HG03066 (cell line): ENCODE measurements at regions not wholly inside any gene's neighbourhood (a gene's known extent, or its start where the extent isn't known, plus 50 kb on each side); places are given as distances from the start of the nearest gene placed in this dataset.
"Not testable (repeated sequence)": the region's sequence is repeated elsewhere in the genome, so short reads cannot be mapped to it uniquely, and the experiment has no call there.

ENCODE experiments used
- ATAC-seq: cut with Tn5 transposase; IDR thresholded peaks from one replicate; pipeline ENCODE4 v1.9.1; 2021; ENCODE audit warnings: low read depth; ENCODE audit not compliant: unreplicated experiment

DNA sequence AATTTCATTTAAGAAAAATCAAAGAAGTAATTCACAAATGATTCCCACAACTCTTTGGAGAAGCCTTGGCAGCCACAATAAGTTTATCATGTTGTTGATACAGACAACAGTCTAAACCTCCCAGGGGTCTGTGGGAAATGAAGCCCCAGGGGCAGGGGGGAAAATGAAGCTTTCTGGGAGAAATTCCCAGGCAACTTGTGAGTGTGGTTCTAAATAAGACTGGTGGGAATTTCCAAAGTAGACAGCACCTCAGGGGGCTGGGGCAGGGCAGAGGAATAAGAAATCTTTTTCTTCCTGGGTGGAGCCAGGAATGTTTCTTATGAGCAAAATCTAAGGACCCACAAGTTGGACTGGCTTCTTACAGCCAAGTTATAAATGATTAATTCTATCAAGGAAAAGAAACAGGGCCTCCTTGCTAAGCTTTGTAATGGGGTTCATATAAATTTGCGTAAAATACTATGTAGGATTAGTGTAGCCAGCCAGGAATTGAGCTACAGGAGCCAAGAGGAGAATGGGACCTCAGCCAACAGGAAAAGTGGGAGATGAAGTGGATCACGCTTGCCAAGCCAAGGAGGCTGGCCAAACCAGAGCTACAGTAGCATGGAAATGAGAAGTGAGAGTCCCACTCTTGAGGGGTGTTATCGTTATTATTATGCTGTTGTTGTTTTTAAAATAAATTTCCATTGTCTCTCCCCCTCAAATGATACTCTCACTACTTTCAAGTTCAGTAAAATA is 182.9 kb upstream of the FAR2 start:
- no peak for ATAC-seq

GRCh38 chr12:28967426-28967825 is 181.7 kb upstream of the FAR2 start:
- no peak for ATAC-seq

DNA sequence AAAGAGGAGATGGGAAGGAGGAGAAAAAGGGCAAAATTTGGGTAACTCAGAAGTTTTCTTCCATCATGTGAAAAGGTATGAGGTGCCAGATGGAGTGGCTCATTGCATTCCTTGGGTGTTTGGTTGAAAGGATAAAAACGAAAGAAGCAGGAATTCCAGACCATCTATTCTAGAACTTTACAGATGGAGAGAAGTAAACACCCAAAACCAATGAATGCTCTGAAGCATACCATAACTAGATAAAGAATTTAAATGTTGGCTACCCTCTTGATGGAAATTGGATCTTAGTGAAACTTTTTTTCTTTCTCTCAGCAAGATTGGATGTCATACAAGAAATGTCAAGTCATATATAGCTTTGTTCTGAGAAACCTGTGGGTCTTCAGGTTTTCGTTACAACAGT is 175.6 kb upstream of the FAR2 start:
- no peak for ATAC-seq

- no peak for ATAC-seq
Measured at GRCh38 chr12:28974166-28974565, 174.9 kb upstream of the FAR2 start.

DNA sequence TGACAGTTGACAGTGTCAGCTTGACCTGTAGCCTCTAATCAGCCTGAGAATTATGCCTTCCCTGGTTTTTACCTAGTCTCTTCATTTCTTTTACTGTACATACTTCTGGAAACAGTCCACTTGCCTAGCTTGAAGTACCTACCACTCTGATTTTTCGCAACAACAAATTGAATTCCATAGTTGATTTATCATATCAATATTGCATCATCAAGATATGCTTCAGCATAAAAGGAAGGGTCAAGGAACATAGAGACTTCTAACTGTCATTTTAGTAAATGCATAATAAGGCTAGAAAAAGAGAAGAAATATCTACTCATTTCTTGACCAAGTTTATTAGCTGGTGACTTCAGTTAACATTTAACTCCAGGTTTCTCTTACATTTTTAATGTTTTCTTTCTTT is 174.2 kb upstream of the FAR2 start:
- ATAC-seq: no peak

GRCh38 chr12:28975564-28976340 is 173.3 kb upstream of the FAR2 start:
- ATAC-seq: no peak

GRCh38 chr12:28980436-28980835 is 168.6 kb upstream of the FAR2 start:
- no peak for ATAC-seq

- no peak for ATAC-seq
Measured at GRCh38 chr12:28987538-28988324, 161.3 kb upstream of the FAR2 start.

GRCh38 chr12:28988325-28988704 is 160.8 kb upstream of the FAR2 start:
- no peak for ATAC-seq

GRCh38 chr12:28991626-28992025 is 157.5 kb upstream of the FAR2 start:
- no peak for ATAC-seq

GRCh38 chr12:28993720-28994119 is 155.4 kb upstream of the FAR2 start:
- no peak for ATAC-seq

DNA sequence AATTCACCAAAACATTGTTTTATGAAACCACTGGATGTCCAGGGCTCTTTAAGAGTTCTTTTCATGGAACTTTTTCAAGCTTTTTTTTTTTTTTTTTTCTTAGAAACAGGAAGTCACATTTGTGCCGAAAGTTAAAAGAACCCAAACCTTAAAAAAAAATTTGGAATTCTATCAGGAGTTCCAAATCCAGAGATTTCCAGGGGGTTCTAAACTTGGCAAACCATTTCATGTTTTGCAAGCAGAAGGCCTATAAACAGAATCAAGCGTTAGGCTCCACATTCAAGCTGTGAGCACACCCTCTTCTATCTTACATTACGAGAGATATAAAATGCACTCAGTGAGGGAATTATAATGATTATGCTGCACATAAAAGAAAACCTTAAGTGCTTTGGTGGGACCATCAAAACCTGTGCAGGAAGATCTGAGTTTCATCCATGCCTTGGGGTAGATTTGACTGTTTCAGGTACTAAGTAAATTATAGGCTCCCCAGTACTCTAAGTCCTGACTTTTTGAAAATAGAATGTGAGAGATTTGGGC is 154.8 kb upstream of the FAR2 start:
- no peak for ATAC-seq

DNA sequence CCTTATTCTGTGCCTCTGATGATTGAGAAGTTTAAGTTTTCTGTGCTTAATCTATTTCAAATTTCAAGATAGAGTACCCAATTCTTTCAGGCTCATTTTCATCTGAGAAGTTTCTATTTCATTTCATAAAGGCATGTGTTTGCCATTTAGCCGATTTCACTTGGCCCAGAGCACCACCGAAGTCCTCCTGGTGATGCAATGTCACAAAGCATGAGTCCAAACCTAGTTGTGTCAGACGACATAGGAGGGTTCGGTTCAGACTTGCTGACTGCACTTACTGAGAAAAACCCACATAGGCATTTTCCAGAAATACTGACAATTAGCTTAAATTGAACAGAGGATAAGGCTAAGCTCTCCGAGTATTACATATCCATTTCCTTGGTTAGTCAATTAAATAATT is 152.4 kb upstream of the FAR2 start:
- no peak for ATAC-seq

DNA sequence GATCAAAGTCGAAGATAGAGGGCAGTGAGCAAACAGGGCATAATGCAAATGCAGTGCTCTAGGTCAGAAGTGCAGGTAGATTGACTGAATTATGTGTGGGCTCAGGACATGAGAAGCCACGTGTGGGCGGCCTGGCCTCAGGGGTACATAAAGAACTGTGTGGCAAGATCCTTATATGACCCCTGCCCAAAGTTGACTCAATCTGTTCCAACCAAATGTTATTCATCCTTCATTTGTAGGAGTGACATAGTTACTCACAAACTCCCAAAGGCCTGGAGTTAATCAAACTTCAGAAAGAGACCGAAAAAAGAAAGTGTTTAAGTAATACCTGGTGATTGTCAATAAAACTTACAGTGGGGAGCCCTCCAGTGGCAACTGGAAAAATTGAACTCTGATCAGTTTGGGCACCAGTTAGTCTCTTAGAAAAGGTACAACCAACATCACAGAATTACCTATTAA is 150.4 kb upstream of the FAR2 start:
- no peak for ATAC-seq

DNA sequence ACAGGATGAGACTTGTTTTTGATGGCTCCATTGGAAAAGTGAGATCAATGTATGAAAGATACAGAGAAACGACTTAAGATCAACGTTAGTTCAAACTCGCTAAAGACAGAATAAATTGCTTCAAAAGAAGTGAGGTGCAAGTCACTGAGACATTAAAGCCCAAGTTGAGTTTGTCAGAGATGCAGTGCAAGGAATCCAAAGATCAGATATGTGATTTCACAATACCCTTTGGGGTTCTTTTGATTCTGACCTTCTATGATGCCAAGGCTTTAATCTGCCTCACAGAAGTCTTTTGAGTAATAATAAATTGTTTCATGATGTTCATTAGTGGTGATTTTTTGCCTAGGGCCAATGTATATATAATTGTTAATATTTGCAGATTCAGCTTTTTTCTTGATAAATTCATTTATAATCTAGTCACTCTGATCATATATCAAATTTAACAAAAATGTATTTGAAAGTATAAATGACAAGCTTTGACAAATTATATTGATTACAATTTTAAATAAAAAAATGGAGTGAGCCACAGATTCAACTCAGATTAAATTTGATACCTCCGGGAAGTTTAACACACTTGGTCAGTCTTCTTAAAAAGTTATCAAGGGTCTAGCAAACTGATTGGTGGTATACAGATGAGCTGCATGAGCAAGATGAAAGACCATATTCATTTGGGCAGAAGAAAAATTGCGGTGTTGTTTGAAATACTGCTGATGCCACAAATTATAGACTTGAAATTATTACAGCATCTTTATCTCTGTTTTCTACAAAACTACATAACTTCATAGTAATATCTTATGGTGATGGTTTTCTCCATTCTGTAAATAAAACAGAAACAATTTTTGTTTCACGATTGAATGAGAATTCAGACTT is 144.8 kb upstream of the FAR2 start:
- ATAC-seq: no peak

GRCh38 chr12:29004936-29005304 is 144.2 kb upstream of the FAR2 start:
- ATAC-seq: no peak

GRCh38 chr12:29008786-29009185 is 140.3 kb upstream of the FAR2 start:
- no peak for ATAC-seq

DNA sequence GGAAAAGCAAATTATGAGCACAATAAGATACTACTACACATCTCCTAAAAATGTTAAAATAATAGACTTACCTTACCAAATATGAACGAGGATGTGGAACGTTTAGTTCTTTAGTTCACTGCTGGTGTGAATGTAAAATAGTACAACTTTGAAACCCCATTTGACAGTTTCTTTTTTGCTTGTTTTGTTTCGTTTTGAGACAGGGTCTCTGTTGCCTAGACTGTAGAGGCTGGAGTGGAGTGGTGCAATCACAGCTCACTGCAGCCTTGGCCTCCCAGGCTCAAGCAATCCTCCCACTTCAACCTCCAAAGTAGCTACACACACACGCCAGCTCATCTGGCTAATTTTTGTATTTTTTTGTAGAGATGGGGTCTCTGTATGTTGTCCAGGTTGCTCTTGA is 136.4 kb upstream of the FAR2 start:
- no peak for ATAC-seq

DNA sequence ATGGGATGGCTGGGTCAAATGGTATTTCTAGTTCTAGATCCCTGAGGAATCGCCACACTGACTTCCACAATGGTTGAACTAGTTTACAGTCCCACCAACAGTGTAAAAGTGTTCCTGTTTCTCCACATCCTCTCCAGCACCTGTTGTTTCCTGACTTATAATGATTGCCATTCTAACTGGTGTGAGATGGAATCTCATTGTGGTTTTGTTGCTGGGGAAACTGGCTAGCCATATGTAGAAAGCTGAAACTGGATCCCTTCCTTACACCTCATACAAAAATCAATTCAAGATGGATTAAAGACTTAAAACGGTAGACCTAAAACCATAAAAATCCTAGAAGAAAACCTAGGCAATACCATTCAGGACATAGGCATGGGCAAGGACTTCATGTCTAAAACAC is 131.5 kb upstream of the FAR2 start:
- ATAC-seq: not testable (repeated sequence)

DNA sequence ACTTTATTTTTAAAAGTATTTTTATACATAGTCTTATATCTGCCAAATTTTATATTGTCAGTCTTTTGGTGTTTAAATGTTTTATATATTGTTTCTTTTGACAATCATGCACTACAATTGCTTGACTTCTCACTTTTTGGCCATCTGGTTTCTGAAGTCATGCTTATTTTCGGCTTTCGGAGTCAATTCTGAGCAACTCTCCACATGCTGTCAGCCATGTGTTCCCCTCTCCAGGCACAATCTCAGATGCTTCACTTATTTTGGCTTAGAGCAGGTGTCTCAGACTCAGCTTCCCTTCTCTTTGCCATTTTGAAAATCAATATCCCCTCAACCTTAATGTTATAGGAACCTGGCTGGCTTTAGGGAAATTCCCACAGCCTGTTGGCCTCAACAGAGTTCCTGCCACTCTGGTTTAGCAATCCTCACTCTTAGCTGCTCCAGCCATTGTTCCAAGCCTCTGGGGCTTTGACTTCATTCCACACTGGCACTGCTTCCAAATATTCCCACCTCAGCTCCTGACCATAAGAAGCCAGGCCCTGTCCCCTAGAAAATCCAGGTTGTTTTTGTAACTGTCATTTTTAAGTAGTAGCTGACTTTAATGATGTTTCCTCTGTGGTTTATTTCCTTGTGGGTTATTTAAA is 125.5 kb upstream of the FAR2 start:
- no peak for ATAC-seq
